ENCODE measurements at regions not wholly inside any gene's neighbourhood (a gene's known extent, or its start where the extent isn't known, plus 50 kb on each side); places are given as distances from the start of the nearest gene placed in this dataset.
A peak's percentile ranks its signal among the peaks of the same experiment; 100 is the strongest.

GRCh38 chr10:27618036-27618615, 114.0 kb downstream of the RAB18 start:
- no peaks in the 10 kb centered on the region for H3F3A ChIP-seq (replicated peaks; ENCODE audit: low read depth)
- Mint-ChIP-seq H3K36me3 (ENCODE audit: low read depth) (no peaks in the 10 kb centered on the region), H3K4me3 (no peak overlapping the region), H3K9me3 (no peaks in the 10 kb centered on the region), H3K27ac (no peak overlapping the region), H3K27me3 (ENCODE audit: insufficient read depth, low read depth, poor library complexity) (peaks cover 2% of the 10 kb centered on the region), H3K4me1 (peaks cover 19% of the 10 kb centered on the region)
- H3K9me2 ChIP-seq (ENCODE audit: insufficient read depth): peaks cover 21% of the 10 kb centered on the region; the same call in 1 of the 2 replicates
- no peaks in the 10 kb centered on the region for H3K36me3 ChIP-seq (ENCODE audit: insufficient read depth)
- no peak overlapping the region for H3K4me3 ChIP-seq
- no peaks in the 10 kb centered on the region for H4K20me1 ChIP-seq (replicated peaks; ENCODE audit: insufficient read depth)
- TF ChIP-seq POLR2AphosphoS5 (IDR thresholded peaks at IDR 0.05; ENCODE audit: low read depth) (no peak), ZNF331 (CRISPR knock-in tag; IDR thresholded peaks at IDR 0.05; ENCODE audit: low read depth) (no peak), REST (IDR thresholded peaks at IDR 0.05; ENCODE audit: unreplicated experiment) (no peak), EZH2 (IDR thresholded peaks at IDR 0.05; ENCODE audit: low read depth, unreplicated experiment) (no peak), CREB1 (CRISPR knock-in tag; IDR thresholded peaks at IDR 0.05; ENCODE audit: low read depth) (no peak), ETS1 (IDR thresholded peaks at IDR 0.05) (no peak), JUNB (IDR thresholded peaks at IDR 0.05; ENCODE audit: unreplicated experiment) (no peak), STAT1 (IDR thresholded peaks at IDR 0.05; ENCODE audit: unreplicated experiment) (no peak), ZNF114 (CRISPR knock-in tag; IDR thresholded peaks at IDR 0.05) (no peak), NANOG (IDR thresholded peaks at IDR 0.05; ENCODE audit: borderline replicate concordance) (no peak)
- TF ChIP-seq, protein P1, sequence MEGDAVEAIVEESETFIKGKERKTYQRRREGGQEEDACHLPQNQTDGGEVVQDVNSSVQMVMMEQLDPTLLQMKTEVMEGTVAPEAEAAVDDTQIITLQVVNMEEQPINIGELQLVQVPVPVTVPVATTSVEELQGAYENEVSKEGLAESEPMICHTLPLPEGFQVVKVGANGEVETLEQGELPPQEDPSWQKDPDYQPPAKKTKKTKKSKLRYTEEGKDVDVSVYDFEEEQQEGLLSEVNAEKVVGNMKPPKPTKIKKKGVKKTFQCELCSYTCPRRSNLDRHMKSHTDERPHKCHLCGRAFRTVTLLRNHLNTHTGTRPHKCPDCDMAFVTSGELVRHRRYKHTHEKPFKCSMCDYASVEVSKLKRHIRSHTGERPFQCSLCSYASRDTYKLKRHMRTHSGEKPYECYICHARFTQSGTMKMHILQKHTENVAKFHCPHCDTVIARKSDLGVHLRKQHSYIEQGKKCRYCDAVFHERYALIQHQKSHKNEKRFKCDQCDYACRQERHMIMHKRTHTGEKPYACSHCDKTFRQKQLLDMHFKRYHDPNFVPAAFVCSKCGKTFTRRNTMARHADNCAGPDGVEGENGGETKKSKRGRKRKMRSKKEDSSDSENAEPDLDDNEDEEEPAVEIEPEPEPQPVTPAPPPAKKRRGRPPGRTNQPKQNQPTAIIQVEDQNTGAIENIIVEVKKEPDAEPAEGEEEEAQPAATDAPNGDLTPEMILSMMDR (conservative IDR thresholded peaks at IDR 0.05; ENCODE audit: low read depth in 2 of 2): no peak
- TF ChIP-seq, protein P2, sequence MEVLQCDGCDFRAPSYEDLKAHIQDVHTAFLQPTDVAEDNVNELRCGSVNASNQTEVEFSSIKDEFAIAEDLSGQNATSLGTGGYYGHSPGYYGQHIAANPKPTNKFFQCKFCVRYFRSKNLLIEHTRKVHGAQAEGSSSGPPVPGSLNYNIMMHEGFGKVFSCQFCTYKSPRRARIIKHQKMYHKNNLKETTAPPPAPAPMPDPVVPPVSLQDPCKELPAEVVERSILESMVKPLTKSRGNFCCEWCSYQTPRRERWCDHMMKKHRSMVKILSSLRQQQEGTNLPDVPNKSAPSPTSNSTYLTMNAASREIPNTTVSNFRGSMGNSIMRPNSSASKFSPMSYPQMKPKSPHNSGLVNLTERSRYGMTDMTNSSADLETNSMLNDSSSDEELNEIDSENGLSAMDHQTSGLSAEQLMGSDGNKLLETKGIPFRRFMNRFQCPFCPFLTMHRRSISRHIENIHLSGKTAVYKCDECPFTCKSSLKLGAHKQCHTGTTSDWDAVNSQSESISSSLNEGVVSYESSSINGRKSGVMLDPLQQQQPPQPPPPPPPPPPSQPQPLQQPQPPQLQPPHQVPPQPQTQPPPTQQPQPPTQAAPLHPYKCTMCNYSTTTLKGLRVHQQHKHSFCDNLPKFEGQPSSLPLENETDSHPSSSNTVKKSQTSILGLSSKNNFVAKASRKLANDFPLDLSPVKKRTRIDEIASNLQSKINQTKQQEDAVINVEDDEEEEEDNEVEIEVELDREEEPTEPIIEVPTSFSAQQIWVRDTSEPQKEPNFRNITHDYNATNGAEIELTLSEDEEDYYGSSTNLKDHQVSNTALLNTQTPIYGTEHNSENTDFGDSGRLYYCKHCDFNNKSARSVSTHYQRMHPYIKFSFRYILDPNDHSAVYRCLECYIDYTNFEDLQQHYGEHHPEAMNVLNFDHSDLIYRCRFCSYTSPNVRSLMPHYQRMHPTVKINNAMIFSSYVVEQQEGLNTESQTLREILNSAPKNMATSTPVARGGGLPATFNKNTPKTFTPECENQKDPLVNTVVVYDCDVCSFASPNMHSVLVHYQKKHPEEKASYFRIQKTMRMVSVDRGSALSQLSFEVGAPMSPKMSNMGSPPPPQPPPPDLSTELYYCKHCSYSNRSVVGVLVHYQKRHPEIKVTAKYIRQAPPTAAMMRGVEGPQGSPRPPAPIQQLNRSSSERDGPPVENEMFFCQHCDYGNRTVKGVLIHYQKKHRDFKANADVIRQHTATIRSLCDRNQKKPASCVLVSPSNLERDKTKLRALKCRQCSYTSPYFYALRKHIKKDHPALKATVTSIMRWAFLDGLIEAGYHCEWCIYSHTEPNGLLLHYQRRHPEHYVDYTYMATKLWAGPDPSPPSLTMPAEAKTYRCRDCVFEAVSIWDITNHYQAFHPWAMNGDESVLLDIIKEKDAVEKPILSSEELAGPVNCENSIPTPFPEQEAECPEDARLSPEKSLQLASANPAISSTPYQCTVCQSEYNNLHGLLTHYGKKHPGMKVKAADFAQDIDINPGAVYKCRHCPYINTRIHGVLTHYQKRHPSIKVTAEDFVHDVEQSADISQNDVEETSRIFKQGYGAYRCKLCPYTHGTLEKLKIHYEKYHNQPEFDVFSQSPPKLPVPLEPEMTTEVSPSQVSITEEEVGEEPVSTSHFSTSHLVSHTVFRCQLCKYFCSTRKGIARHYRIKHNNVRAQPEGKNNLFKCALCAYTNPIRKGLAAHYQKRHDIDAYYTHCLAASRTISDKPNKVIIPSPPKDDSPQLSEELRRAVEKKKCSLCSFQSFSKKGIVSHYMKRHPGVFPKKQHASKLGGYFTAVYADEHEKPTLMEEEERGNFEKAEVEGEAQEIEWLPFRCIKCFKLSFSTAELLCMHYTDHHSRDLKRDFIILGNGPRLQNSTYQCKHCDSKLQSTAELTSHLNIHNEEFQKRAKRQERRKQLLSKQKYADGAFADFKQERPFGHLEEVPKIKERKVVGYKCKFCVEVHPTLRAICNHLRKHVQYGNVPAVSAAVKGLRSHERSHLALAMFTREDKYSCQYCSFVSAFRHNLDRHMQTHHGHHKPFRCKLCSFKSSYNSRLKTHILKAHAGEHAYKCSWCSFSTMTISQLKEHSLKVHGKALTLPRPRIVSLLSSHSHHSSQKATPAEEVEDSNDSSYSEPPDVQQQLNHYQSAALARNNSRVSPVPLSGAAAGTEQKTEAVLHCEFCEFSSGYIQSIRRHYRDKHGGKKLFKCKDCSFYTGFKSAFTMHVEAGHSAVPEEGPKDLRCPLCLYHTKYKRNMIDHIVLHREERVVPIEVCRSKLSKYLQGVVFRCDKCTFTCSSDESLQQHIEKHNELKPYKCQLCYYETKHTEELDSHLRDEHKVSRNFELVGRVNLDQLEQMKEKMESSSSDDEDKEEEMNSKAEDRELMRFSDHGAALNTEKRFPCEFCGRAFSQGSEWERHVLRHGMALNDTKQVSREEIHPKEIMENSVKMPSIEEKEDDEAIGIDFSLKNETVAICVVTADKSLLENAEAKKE (CRISPR knock-in tag; IDR thresholded peaks at IDR 0.05): no peak
- peaks cover 19% of the 10 kb centered on the region for H3K4me1 ChIP-seq (ENCODE audit: insufficient read depth)
- no peak overlapping the region for H3K27ac ChIP-seq (ENCODE audit: low read depth)
- DNase-seq (ENCODE audit: low spot score): no peak
- H3K79me2 ChIP-seq (replicated peaks; ENCODE audit: insufficient read depth): no peaks in the 10 kb centered on the region
- ATAC-seq: no peak
- peak overlapping the region; percentile 73 for H2AFZ ChIP-seq
- H3K27me3 ChIP-seq (ENCODE audit: insufficient read depth): no peaks in the 10 kb centered on the region
- no peak overlapping the region for H3K4me2 ChIP-seq

Data from GM23338 (cell line).